ENCODE measurements at regions not wholly inside any gene's neighbourhood (a gene's known extent, or its start where the extent isn't known, plus 50 kb on each side); places are given as distances from the start of the nearest gene placed in this dataset.

DNA sequence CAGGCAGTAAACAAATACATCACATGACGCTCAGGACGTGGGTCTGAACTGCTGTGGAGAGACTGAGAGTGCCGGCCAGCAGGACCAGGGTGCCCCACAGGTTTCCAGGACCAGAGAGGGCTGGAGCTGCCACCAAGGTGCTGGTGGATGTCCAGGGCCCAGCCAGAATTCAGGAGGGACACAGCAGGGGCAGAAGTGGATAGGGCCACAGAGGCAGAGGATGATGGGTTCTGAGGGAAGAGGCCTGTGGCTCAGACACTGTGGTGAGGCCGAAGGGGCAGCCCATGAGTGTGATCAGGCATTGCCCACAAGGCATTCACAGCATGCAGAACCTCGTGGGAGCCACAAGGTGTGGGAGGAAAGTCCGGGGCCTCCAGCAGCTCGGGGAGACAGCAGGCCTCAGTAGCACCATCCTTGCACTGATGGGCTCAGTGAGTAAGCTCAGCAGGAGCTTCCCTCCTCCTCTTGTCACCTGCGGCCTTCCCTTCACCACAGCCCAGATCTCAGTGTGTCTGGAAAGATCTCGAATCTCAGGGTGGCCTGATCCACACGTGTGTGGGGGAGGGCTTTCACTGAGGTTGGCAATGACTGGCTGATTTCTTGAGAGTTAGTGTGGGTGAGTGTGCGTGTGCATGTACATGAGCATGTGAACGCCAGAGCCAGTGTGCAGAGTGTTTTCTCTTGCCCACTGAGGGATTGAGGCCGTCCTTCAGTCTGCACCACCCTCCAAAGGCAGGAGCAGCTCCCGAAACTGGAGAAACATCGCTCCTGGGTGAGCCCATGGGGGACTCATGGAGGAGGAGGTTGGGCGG, 181.8 kb upstream of the RAB6C start:
- no peak overlapping the region for H3K4me2 ChIP-seq (ENCODE audit: low read depth, low read length)
- H3K79me2 ChIP-seq (ENCODE audit: low read length): no peaks in the 10 kb centered on the region
- no peak overlapping the region for H3K4me3 ChIP-seq (ENCODE audit: low read length)
- H3K9ac ChIP-seq (ENCODE audit: low read length): no peak overlapping the region
- no peaks in the 10 kb centered on the region for H3K9me2 ChIP-seq (replicated peaks; ENCODE audit: insufficient read depth, low read length)
- DNase-seq: no peak
- no peaks in the 10 kb centered on the region for H3F3A ChIP-seq (ENCODE audit: insufficient read depth, low read length)
- TF ChIP-seq EZH2 (optimal IDR thresholded peaks at IDR 0.05; ENCODE audit: low read depth, low read length) (no peak), EZH2phosphoT487 (IDR thresholded peaks at IDR 0.05; ENCODE audit: low read length) (no peak)
- TF ChIP-seq, protein P1, sequence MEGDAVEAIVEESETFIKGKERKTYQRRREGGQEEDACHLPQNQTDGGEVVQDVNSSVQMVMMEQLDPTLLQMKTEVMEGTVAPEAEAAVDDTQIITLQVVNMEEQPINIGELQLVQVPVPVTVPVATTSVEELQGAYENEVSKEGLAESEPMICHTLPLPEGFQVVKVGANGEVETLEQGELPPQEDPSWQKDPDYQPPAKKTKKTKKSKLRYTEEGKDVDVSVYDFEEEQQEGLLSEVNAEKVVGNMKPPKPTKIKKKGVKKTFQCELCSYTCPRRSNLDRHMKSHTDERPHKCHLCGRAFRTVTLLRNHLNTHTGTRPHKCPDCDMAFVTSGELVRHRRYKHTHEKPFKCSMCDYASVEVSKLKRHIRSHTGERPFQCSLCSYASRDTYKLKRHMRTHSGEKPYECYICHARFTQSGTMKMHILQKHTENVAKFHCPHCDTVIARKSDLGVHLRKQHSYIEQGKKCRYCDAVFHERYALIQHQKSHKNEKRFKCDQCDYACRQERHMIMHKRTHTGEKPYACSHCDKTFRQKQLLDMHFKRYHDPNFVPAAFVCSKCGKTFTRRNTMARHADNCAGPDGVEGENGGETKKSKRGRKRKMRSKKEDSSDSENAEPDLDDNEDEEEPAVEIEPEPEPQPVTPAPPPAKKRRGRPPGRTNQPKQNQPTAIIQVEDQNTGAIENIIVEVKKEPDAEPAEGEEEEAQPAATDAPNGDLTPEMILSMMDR (IDR thresholded peaks at IDR 0.05; ENCODE audit: low read length): no peak
- H4K20me1 ChIP-seq (ENCODE audit: insufficient read depth, low read length): no peaks in the 10 kb centered on the region
- no peaks in the 10 kb centered on the region for H3K4me1 ChIP-seq (ENCODE audit: low read length)
- H3K36me3 ChIP-seq (replicated peaks; ENCODE audit: insufficient read depth, low read length): no peaks in the 10 kb centered on the region
- no peak overlapping the region for H2AFZ ChIP-seq (ENCODE audit: low read length)
- H3K27ac ChIP-seq (ENCODE audit: low read length): no peak overlapping the region
- no peaks in the 10 kb centered on the region for H3K9me3 ChIP-seq (replicated peaks; ENCODE audit: insufficient read depth, low read length)
- H3K27me3 ChIP-seq (replicated peaks; ENCODE audit: insufficient read depth, low read length): no peaks in the 10 kb centered on the region

DNA sequence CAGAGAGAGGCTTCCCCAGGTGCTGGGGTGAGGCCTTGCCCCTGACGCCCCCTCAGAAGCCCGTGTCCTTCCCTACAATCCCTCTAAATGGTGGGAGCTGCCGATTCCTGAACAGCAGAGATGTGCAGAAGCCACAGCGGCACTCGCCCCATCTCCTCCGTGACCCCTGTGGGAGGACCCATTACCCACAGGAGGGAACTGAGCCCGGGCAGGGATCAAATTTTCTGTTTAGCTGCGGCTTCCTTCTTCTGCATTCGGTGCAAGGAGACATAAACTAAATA, 181.2 kb upstream of the RAB6C start:
- Histone ChIP-seq H3K4me3 (ENCODE audit: low read length) (no peak overlapping the region), H3K4me1 (ENCODE audit: low read length) (no peaks in the 10 kb centered on the region), H3K9ac (ENCODE audit: low read length) (no peak overlapping the region), H3K27me3 (replicated peaks; ENCODE audit: insufficient read depth, low read length) (no peaks in the 10 kb centered on the region), H3K4me2 (ENCODE audit: low read depth, low read length) (no peak overlapping the region), H4K20me1 (ENCODE audit: insufficient read depth, low read length) (no peaks in the 10 kb centered on the region), H3K9me2 (replicated peaks; ENCODE audit: insufficient read depth, low read length) (no peaks in the 10 kb centered on the region), H3K36me3 (replicated peaks; ENCODE audit: insufficient read depth, low read length) (no peaks in the 10 kb centered on the region), H3K9me3 (replicated peaks; ENCODE audit: insufficient read depth, low read length) (no peaks in the 10 kb centered on the region), H3K27ac (ENCODE audit: low read length) (no peak overlapping the region), H2AFZ (ENCODE audit: low read length) (no peak overlapping the region), H3K79me2 (ENCODE audit: low read length) (no peaks in the 10 kb centered on the region), H3F3A (ENCODE audit: insufficient read depth, low read length) (no peaks in the 10 kb centered on the region)
- DNase-seq: no peak
- no peak for TF ChIP-seq EZH2 (optimal IDR thresholded peaks at IDR 0.05; ENCODE audit: low read depth, low read length)
- TF ChIP-seq, protein P1 (IDR thresholded peaks at IDR 0.05; ENCODE audit: low read length): no peak
- no peak for TF ChIP-seq EZH2phosphoT487 (IDR thresholded peaks at IDR 0.05; ENCODE audit: low read length)

DNA sequence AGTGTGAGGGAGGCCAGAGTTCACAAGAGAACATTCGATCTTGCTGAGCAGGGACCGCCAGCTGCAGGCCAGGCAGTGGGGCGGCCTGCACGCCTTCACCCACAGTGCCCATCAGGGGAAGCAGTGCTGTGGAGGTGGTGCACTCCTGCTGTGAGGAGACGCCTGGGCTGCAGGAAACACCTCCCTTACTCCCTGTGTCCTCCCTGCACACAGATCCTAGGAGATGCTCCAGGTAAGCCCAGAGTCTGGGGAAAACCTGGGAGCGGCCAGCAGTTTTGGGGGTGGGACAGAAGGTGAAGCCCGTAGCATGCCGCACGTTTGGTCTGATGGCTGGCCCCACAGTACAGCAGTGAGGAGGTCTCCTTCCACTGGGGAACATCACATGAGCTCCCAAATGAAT, 180.8 kb upstream of the RAB6C start:
- Histone ChIP-seq H3K4me3 (ENCODE audit: low read length) (no peak overlapping the region), H3K9me2 (replicated peaks; ENCODE audit: insufficient read depth, low read length) (no peaks in the 10 kb centered on the region), H2AFZ (ENCODE audit: low read length) (no peak overlapping the region), H3K79me2 (ENCODE audit: low read length) (no peaks in the 10 kb centered on the region), H3K27ac (ENCODE audit: low read length) (no peak overlapping the region), H3K36me3 (replicated peaks; ENCODE audit: insufficient read depth, low read length) (no peaks in the 10 kb centered on the region), H3K9ac (ENCODE audit: low read length) (no peak overlapping the region), H3K27me3 (replicated peaks; ENCODE audit: insufficient read depth, low read length) (no peaks in the 10 kb centered on the region), H3K9me3 (replicated peaks; ENCODE audit: insufficient read depth, low read length) (no peaks in the 10 kb centered on the region), H3F3A (ENCODE audit: insufficient read depth, low read length) (no peaks in the 10 kb centered on the region), H3K4me2 (ENCODE audit: low read depth, low read length) (no peak overlapping the region), H4K20me1 (ENCODE audit: insufficient read depth, low read length) (no peaks in the 10 kb centered on the region), H3K4me1 (ENCODE audit: low read length) (no peaks in the 10 kb centered on the region)
- TF ChIP-seq EZH2phosphoT487 (IDR thresholded peaks at IDR 0.05; ENCODE audit: low read length): no peak
- TF ChIP-seq, protein P1 (IDR thresholded peaks at IDR 0.05; ENCODE audit: low read length): no peak
- TF ChIP-seq EZH2 (optimal IDR thresholded peaks at IDR 0.05; ENCODE audit: low read depth, low read length): no peak
- DNase-seq: no peak
